ENCODE measurements at regions not wholly inside any gene's neighbourhood (a gene's known extent, or its start where the extent isn't known, plus 50 kb on each side); places are given as distances from the start of the nearest gene placed in this dataset.

DNA sequence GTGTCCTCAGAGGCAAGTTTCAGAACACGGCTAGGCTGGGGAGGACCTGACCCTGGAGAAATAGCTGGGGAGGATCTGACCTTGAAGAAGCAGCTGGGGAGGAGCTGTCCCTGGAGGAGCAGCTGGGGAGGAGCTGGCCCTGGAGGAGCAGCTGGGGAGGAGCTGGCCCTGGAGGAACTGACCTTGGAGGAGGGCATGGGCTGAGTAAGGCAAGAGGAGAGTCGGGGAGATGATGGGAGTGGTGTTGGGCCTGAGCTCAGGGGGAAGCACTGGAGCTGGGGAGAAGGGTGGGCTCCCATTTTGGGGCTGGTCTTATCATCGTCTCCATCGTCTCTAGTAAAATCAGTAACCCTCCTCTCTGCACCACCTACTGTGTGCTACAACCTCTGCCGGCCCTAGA lies 179.8 kb upstream of the SHH start:
- TF ChIP-seq HDGF (IDR thresholded peaks at IDR 0.05; ENCODE audit: borderline replicate concordance) (no peak), NFRKB (IDR thresholded peaks at IDR 0.05) (no peak), SP1 (IDR thresholded peaks at IDR 0.05) (no peak), ELF4 (IDR thresholded peaks at IDR 0.05) (no peak), SUZ12 (IDR thresholded peaks at IDR 0.05) (no peak), BHLHE40 (IDR thresholded peaks at IDR 0.05; ENCODE audit: borderline replicate concordance) (no peak), FOXA1 (IDR thresholded peaks at IDR 0.05) (no peak), FOXK2 (IDR thresholded peaks at IDR 0.05) (no peak), ARNT (IDR thresholded peaks at IDR 0.05) (no peak), L3MBTL2 (conservative IDR thresholded peaks at IDR 0.05) (no peak), FOXM1 (IDR thresholded peaks at IDR 0.05; ENCODE audit: borderline replicate concordance) (no peak), TARDBP (IDR thresholded peaks at IDR 0.05) (no peak), ZNF384 (IDR thresholded peaks at IDR 0.05) (no peak), CTBP1 (IDR thresholded peaks at IDR 0.05; ENCODE audit: borderline replicate concordance) (no peak)
